ENCODE measurements at regions not wholly inside any gene's neighbourhood (a gene's known extent, or its start where the extent isn't known, plus 50 kb on each side); places are given as distances from the start of the nearest gene placed in this dataset.
A peak's percentile ranks its signal among the peaks of the same experiment; 100 is the strongest.

DNA sequence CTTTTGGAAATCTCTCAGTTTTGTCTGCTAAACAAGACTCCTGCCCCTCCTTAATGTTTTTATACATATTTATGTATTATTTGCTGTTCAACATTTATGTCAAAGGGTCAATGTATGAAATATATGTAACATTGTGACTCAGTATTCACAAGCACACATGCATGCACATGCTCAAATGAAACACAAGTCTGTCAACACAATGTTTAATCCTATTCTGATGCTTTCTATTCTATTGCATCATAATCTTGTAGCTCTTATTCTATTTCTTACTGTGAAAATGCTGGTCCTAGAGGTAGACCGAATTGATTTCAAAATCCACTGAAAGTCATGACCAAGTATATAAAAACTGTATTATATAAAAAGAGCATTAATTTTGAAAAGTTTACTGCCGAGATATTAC is 1463.3 kb downstream of the C4orf33 start:
- no peak for ATAC-seq (ENCODE audit: low read depth)
- H3K56ac ChIP-seq (ENCODE audit: extremely low read depth, insufficient read depth, low read length): no peak overlapping the region
- no CpG with 5 or more reads among the region's 2 CpGs for WGBS, 2 experiments (ENCODE audit: extremely low coverage in 2 of 2, insufficient read length in 1 of 2)
- H3K27me3 ChIP-seq (ENCODE audit: control insufficient read depth, insufficient read depth, low read length): no peaks in the 10 kb centered on the region
- BruUV-seq (replicated peaks): no TSS peak
- no peak overlapping the region for H3K9ac ChIP-seq (ENCODE audit: low read depth, low read length)
- H3K9me1 ChIP-seq (ENCODE audit: insufficient read depth, low read length): no peaks in the 10 kb centered on the region
- ChIA-PET POLR2A (ENCODE audit: unreplicated experiment) (no interaction called here), CTCF (no interaction called here)
- in situ Hi-C loops (cut with MboI; ENCODE audit: low sequenced_read_pairs): no loop called here
- H2AK9ac ChIP-seq (replicated peaks; ENCODE audit: low read depth, low read length, poor library complexity): no peak overlapping the region
- H3K4ac ChIP-seq (ENCODE audit: low read depth, low read length): no peak overlapping the region
- H2AFZ ChIP-seq (replicated peaks; ENCODE audit: low read length, poor library complexity): no peak overlapping the region
- intact Hi-C loops (cut with micrococcal nuclease): no loop called here
- H4K5ac ChIP-seq (ENCODE audit: low read depth, low read length): no peak overlapping the region
- no peak overlapping the region for H2BK20ac ChIP-seq (ENCODE audit: low read depth, low read length)
- H4K8ac ChIP-seq (ENCODE audit: low read depth in 2 of 2, low read length in 2 of 2): no peak overlapping the region
- H3K23ac ChIP-seq (ENCODE audit: low read depth, low read length): no peak overlapping the region
- no peak overlapping the region for H4K91ac ChIP-seq (ENCODE audit: insufficient read depth, low read depth, low read length)
- dilution Hi-C loops (cut with HindIII; ENCODE audit: low sequenced_read_pairs, unreplicated experiment): no loop called here
- H3K9me3 ChIP-seq (ENCODE audit: control insufficient read depth, insufficient read depth, low read length): no peaks in the 10 kb centered on the region
- H2AK5ac ChIP-seq (ENCODE audit: low read depth, low read length): no peak overlapping the region
- TF ChIP-seq CEBPB (IDR thresholded peaks at IDR 0.05; ENCODE audit: low read depth, low read length): peak; percentile 66
- TF ChIP-seq, protein P1, sequence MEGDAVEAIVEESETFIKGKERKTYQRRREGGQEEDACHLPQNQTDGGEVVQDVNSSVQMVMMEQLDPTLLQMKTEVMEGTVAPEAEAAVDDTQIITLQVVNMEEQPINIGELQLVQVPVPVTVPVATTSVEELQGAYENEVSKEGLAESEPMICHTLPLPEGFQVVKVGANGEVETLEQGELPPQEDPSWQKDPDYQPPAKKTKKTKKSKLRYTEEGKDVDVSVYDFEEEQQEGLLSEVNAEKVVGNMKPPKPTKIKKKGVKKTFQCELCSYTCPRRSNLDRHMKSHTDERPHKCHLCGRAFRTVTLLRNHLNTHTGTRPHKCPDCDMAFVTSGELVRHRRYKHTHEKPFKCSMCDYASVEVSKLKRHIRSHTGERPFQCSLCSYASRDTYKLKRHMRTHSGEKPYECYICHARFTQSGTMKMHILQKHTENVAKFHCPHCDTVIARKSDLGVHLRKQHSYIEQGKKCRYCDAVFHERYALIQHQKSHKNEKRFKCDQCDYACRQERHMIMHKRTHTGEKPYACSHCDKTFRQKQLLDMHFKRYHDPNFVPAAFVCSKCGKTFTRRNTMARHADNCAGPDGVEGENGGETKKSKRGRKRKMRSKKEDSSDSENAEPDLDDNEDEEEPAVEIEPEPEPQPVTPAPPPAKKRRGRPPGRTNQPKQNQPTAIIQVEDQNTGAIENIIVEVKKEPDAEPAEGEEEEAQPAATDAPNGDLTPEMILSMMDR (conservative IDR thresholded peaks at IDR 0.05; ENCODE audit: low read depth, low read length): no peak
- no peaks in the 10 kb centered on the region for H4K20me1 ChIP-seq (ENCODE audit: insufficient read depth, low read length)
- no peak overlapping the region for H3K4me3 ChIP-seq (ENCODE audit: insufficient read depth, low read depth, low read length)
- H2BK15ac ChIP-seq (ENCODE audit: low read depth, low read length): no peak overlapping the region
- H3K4me1 ChIP-seq (ENCODE audit: control insufficient read depth, insufficient read depth, low read length): no peaks in the 10 kb centered on the region
- no peaks in the 10 kb centered on the region for H3K36me3 ChIP-seq (ENCODE audit: control insufficient read depth, insufficient read depth, low read length)
- no peak for DNase-seq
- H2BK5ac ChIP-seq (ENCODE audit: low read depth, low read length, poor library complexity, severe bottlenecking): no peak overlapping the region
- no peak overlapping the region for H3K14ac ChIP-seq (replicated peaks; ENCODE audit: low read depth, low read length)
- H3K27ac ChIP-seq (ENCODE audit: insufficient read depth, low read length): no peak overlapping the region
- no peak overlapping the region for H3K18ac ChIP-seq (ENCODE audit: low read depth, low read length)
- no peaks in the 10 kb centered on the region for H3K79me1 ChIP-seq (ENCODE audit: low read depth in 1 of 2, low read length in 2 of 2)
- H3K4me2 ChIP-seq (ENCODE audit: low read depth, low read length): no peak overlapping the region
- H2BK120ac ChIP-seq (ENCODE audit: low read depth, low read length): no peak overlapping the region

All from IMR-90 (cell line).